Upper lobe of left lung (tissue), 6 donors: ENCODE measurements at regions not wholly inside any gene's neighbourhood (a gene's known extent, or its start where the extent isn't known, plus 50 kb on each side); places are given as distances from the start of the nearest gene placed in this dataset.

Experiments used
- ATAC-seq, 2 donors: fragments of 200-7000 bp; cut with Tn5 transposase; one replicate each; pipeline ENCODE4 v1.9.1; 2022; ENCODE audit warnings: mild to moderate bottlenecking in 2 of 2, moderate library complexity in 2 of 2; ENCODE audit not compliant: low FRiP score in 2 of 2
- DNase-seq, 2 donors: peaks; one replicate each; pipeline ENCODE4 v3.0.0-alpha.2; 2019 to 2020
- H3K27ac ChIP-seq, 4 donors: fragments of 200-600 bp; sonication (generic); one replicate each; pipeline ENCODE4 v1.5.1; 2016 to 2019
- H3K27me3 ChIP-seq, 4 donors: fragments of 200-600 bp; sonication (generic); one replicate each; pipeline ENCODE4 v1.5.1; 2017 to 2019
- H3K36me3 ChIP-seq, 4 donors: fragments of 200-600 bp; sonication (generic); one replicate each; pipeline ENCODE4 v1.5.1; 2016 to 2019
- H3K4me1 ChIP-seq, 4 donors: fragments of 200-600 bp; sonication (generic); one replicate each; pipeline ENCODE4 v1.5.1; 2018 to 2019
- H3K4me3 ChIP-seq, 4 donors: fragments of 200-600 bp; sonication (generic); one replicate each; pipeline ENCODE4 v1.5.1; 2017 to 2019; ENCODE audit warnings: mild to moderate bottlenecking in 2 of 4, moderate library complexity in 1 of 4
- H3K9me3 ChIP-seq, 4 donors: fragments of 200-600 bp; sonication (generic); one replicate each; pipeline ENCODE4 v1.5.1; 2018 to 2019
- CTCF ChIP-seq, 6 experiments: fragments of 450-650 bp in 4 of 6; fragments of 200-600 bp in 2 of 6; sonication (generic) in 2 of 6; IDR thresholded peaks; one replicate each; pipeline ENCODE4 v1.5.1; 2016 to 2019; ENCODE audit warnings: antibody characterized with exemption in 6 of 6
- EP300 ChIP-seq, 4 donors: sonication (generic); formaldehyde crosslinking; IDR thresholded peaks; one replicate each; pipeline ENCODE4 v1.5.1; 2017; ENCODE audit warnings: antibody characterized with exemption in 4 of 4, control low read depth in 2 of 4
- POLR2A ChIP-seq, 4 donors: fragments of 450-650 bp; IDR thresholded peaks; one replicate each; pipeline ENCODE4 v1.5.1; 2016 to 2017; ENCODE audit warnings: antibody characterized with exemption in 4 of 4, mild to moderate bottlenecking in 2 of 4
- POLR2AphosphoS5 ChIP-seq, 2 donors: sonication (generic); formaldehyde crosslinking; IDR thresholded peaks; one replicate each; pipeline ENCODE4 v1.5.1; 2017; ENCODE audit warnings: antibody characterized with exemption in 2 of 2
- WGBS, 2 donors: methylation state at CpG; one replicate each; pipeline ENCODE4 v1.1.5; 2017 to 2018; 5-methylcytosine and 5-hydroxymethylcytosine counted together
- donor health status: DM: no; HTN: no; CAD: no; lungs with moderate emphysema.
- donor health status: DM: no; HTN: yes; CAD: no; lungs with severe emphysema.

GRCh38 chr6:85069577-85069976 is 305.2 kb upstream of the TBX18 start:
- TF ChIP-seq EP300 (IDR thresholded peaks at IDR 0.05), result no peak
- TF ChIP-seq POLR2AphosphoS5 (IDR thresholded peaks at IDR 0.05), result no peak
- no peak for TF ChIP-seq POLR2A (IDR thresholded peaks at IDR 0.05)
- no peak for TF ChIP-seq CTCF (IDR thresholded peaks at IDR 0.05)
- no peak overlapping the region for H3K27ac ChIP-seq
- H3K4me1 ChIP-seq, result no peaks in the 10 kb centered on the region
- H3K9me3 ChIP-seq, result no peaks in the 10 kb centered on the region
- ATAC-seq (no peak), DNase-seq (no peak)
- 100% methylated on average over 1 of the region's 1 CpG for WGBS, 2 donors
- H3K27me3 ChIP-seq, result no peaks in the 10 kb centered on the region
- no peak overlapping the region for H3K4me3 ChIP-seq
- no peaks in the 10 kb centered on the region for H3K36me3 ChIP-seq

GRCh38 chr6:85068221-85068620 is 303.8 kb upstream of the TBX18 start:
- no peak for DNase-seq
- H3K27me3 ChIP-seq, result no peaks in the 10 kb centered on the region
- no peak overlapping the region for H3K27ac ChIP-seq
- TF ChIP-seq CTCF (IDR thresholded peaks at IDR 0.05), result no peak
- TF ChIP-seq POLR2AphosphoS5 (IDR thresholded peaks at IDR 0.05), result no peak
- no peak for TF ChIP-seq POLR2A (IDR thresholded peaks at IDR 0.05)
- TF ChIP-seq EP300 (IDR thresholded peaks at IDR 0.05), result no peak
- H3K36me3 ChIP-seq, result no peaks in the 10 kb centered on the region
- no peaks in the 10 kb centered on the region for H3K9me3 ChIP-seq
- H3K4me1 ChIP-seq, result no peaks in the 10 kb centered on the region
- 88 to 91% methylated on average over 2 of the region's 2 CpGs for WGBS, 2 donors
- no peak overlapping the region for H3K4me3 ChIP-seq
- ATAC-seq, result no peak

- TF ChIP-seq EP300 (IDR thresholded peaks at IDR 0.05), result no peak
- TF ChIP-seq CTCF (IDR thresholded peaks at IDR 0.05), result no peak
- no peak for TF ChIP-seq POLR2A (IDR thresholded peaks at IDR 0.05)
- no peak for TF ChIP-seq POLR2AphosphoS5 (IDR thresholded peaks at IDR 0.05)
- H3K27ac ChIP-seq, result no peak overlapping the region
Observed at GRCh38 chr6:85066266-85066665, 301.9 kb upstream of the TBX18 start.

GRCh38 chr6:85065831-85066230 is 301.4 kb upstream of the TBX18 start:
- H3K27ac ChIP-seq, result no peak overlapping the region
- H3K36me3 ChIP-seq, result no peaks in the 10 kb centered on the region
- no peaks in the 10 kb centered on the region for H3K27me3 ChIP-seq
- no peaks in the 10 kb centered on the region for H3K9me3 ChIP-seq
- no peak for DNase-seq
- TF ChIP-seq POLR2AphosphoS5 (IDR thresholded peaks at IDR 0.05) (no peak), CTCF (IDR thresholded peaks at IDR 0.05) (no peak), EP300 (IDR thresholded peaks at IDR 0.05) (no peak), POLR2A (IDR thresholded peaks at IDR 0.05) (no peak)
- no peaks in the 10 kb centered on the region for H3K4me1 ChIP-seq
- ATAC-seq, result no peak
- H3K4me3 ChIP-seq, result no peak overlapping the region

More at GRCh38 chr6:85066266-85066665, 301.9 kb upstream of the TBX18 start:
- Histone ChIP-seq H3K4me1 (no peaks in the 10 kb centered on the region), H3K27me3 (no peaks in the 10 kb centered on the region), H3K9me3 (no peaks in the 10 kb centered on the region), H3K4me3 (no peak overlapping the region), H3K36me3 (no peaks in the 10 kb centered on the region)
- ATAC-seq (no peak), DNase-seq (no peak)
- 55 to 59% methylated on average over 5 of the region's 5 CpGs for WGBS, 2 donors

GRCh38 chr6:85063611-85064010 is 299.2 kb upstream of the TBX18 start:
- H3K36me3 ChIP-seq, result no peaks in the 10 kb centered on the region
- no peak overlapping the region for H3K27ac ChIP-seq
- H3K27me3 ChIP-seq, result no peaks in the 10 kb centered on the region
- DNase-seq (no peak), ATAC-seq (no peak)
- TF ChIP-seq EP300 (IDR thresholded peaks at IDR 0.05) (no peak), CTCF (IDR thresholded peaks at IDR 0.05) (no peak), POLR2A (IDR thresholded peaks at IDR 0.05) (no peak), POLR2AphosphoS5 (IDR thresholded peaks at IDR 0.05) (no peak)
- no peaks in the 10 kb centered on the region for H3K4me1 ChIP-seq
- 70 to 71% methylated on average over 4 of the region's 4 CpGs for WGBS, 2 donors
- H3K9me3 ChIP-seq, result no peaks in the 10 kb centered on the region
- no peak overlapping the region for H3K4me3 ChIP-seq
